SHP77 treated with DMSO at 0.1 percent for 48 hours (cell line): ENCODE measurements at regions not wholly inside any gene's neighbourhood (a gene's known extent, or its start where the extent isn't known, plus 50 kb on each side); places are given as distances from the start of the nearest gene placed in this dataset.
"Not testable (repeated sequence)": the region's sequence is repeated elsewhere in the genome, so short reads cannot be mapped to it uniquely, and the experiment has no call there.

Experiments used
- DNase-seq: peaks from one replicate; lab custom pipeline; 2025; lab: John Stamatoyannopoulos, UW

DNA sequence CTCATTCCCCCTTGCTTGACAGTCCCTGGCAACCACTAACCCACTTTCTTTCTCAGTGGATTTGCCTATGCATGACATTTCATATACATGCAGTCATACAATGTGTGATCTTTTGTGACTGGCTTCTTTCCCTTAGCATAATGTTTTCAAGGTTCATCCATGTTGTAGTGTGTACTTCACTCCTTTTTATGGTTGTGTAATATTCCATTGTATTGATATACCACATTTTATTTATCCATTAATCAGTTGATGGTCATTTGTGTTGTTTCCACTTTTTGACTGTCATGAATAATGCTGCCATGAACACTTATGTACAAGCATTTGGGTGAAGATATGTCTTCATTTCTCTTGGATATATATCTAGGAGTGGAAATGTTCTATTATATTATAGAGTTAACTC is 127.7 kb upstream of the GRIK3 start:
- no peak for DNase-seq

- DNase-seq, result no peak
These were observed 131.7 kb upstream of the GRIK3 start for GRCh38 chr1:37166005-37166404.

GRCh38 chr1:37167479-37167878 is 133.2 kb upstream of the GRIK3 start:
- DNase-seq, result no peak

- DNase-seq, result no peak
These were observed 134.9 kb upstream of the GRIK3 start for GRCh38 chr1:37169241-37169640.

DNA sequence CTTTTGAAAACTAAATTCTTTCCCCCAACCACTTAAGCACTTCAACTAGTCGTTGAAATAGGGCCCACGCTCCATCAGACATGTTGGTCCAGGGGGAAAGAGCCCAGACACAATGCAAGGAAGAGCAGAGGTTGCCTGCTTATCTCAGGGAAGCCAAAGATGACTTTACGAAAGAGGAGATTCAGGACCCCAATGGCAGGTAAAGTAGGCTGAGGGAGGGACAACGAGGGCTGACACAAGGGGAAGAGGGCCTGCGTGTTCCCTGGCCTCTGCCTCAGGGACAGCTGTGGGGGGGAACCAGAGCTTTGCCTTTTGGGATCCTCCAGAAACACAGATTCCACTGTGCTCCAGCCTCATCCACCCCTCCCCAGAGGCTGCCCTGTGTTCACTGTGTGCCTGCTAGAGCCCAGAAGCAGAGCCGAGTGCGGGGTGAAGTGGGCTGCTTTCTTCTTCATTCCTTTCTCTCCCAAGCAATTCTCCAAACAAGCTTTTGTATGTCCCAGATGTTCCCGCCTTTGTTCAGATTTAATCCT is 135.5 kb upstream of the GRIK3 start:
- DNase-seq, result no peak

- no peak for DNase-seq
These were observed 137.4 kb upstream of the GRIK3 start for GRCh38 chr1:37171691-37172090.

DNA sequence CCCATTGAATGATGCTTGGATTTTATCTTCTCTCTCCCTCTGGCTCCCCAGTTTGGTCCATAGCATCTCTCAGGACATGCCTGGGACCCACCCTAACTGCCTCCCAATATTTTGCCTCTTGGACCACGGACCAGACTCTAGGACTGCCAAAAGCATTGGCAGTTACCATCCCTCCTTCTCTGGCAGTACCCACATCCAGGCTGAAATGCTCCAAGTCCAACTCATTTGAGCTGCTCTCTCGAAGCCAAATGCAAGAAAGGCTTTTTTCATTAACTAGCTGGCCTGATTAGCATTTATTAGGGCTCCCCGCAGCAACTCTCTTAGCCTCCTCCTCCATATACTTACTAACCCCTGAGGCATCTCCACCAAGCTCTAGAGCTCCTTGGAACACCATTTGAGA is 140.0 kb upstream of the GRIK3 start:
- no peak for DNase-seq

GRCh38 chr1:37174876-37175275 is 140.6 kb upstream of the GRIK3 start:
- DNase-seq, result no peak

GRCh38 chr1:37175666-37176215 is 141.4 kb upstream of the GRIK3 start:
- no peak for DNase-seq

DNA sequence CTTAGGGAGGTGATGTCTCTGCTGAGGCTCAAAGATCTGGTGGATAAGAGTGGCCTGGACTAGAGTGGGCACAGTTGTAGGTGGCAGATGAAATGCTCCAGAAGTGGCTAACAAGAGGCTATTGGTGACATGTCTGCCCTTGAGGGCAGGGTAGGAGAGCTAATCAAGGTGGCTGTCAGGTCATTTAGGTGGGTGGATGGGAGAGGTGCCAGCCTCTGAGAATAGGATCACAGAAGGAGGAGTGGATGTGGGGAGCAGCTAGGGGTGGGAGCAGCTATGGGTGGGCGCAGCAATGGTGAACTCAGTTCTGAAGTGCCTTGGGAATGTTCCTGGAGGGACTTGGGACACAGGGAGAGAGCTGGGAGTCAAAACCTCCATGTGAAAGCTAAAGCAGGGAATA is 142.0 kb upstream of the GRIK3 start:
- no peak for DNase-seq

- DNase-seq, result peak; percentile 26
These were observed 143.0 kb upstream of the GRIK3 start for GRCh38 chr1:37177230-37177864.

DNA sequence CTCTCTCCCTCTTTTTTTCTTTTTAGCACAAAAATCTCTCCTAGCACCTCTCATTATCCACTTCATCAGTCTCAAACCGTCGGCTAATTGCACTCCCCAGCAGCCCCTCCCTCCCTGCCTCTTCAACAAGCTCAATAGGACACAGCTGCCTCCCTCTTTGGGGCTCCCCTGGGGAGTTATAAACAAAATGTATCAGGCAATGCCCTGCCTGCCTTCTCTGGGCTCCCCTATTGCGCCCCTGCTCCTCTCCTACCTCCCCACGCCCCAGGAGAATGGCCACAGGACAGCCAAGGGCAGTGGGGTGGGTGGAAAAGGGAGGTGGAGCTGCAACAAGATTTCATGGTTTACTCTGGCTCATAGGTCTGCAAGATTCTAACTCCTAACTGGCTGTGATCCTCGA is 147.1 kb upstream of the GRIK3 start:
- no peak for DNase-seq

DNA sequence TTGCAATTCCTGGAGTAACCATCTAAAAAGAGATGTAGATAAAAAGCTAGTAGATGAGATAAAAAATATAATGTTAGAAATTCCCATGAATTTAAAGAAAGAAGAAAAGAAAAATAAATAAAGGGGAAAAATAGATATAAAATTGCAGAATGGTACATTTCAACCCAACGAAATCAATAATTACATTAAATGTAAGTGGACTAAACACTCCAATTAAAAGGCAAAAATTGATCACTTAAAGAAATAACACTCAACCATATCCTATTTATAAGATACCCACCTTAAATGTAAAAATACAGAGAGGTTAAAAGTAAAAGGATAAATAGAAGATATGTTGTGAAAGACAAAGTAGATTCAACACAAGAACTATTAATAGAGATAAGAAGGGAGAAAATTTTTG is 150.5 kb upstream of the GRIK3 start:
- no peak for DNase-seq

DNA sequence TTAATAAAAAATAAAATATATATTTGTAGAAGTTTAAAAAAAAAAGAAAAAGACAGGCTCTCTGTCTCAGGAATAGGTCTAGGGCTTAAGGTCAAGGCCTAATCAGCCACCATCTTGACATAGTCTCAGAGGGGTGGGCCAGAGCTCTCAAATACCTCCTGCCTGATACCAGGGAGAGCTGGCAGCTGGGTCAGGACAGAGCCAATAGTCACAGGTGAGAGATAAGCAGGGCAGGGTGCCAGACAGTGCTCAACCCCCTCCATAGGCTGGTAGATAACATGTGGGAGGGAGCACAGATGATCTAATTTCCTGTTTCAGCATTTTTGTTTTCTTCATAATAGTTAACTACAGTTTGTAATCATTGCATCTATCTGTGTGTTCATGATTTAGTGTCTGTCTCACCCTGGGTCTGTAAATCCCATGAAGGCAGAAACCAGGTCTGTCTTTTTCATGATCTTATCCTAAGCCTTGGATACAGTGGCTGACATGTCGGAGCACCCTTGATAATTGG is 152.0 kb upstream of the GRIK3 start:
- DNase-seq, result peak; percentile 3

DNA sequence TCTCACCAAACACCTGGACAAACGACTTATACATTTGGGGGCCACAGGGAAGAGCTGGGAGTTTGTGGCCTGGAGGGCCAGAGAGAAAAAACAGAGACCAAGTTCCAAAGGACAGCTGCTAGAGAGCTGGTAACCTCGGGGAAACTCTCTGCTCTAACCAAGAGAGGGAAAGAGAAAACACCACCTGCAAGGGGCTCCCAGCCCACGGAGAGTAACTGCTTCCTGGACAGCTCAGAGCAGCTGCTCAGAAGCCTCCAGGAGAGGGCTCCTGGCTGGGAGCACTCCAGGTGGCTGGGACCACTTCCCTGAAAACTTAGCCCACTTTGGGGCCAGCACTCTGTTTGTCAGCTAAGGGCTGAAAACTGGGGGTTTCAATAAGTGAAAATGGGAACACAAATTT is 154.8 kb upstream of the GRIK3 start:
- DNase-seq, result no peak

- DNase-seq, result no peak
These were observed 163.1 kb upstream of the GRIK3 start for GRCh38 chr1:37197411-37197810.

DNA sequence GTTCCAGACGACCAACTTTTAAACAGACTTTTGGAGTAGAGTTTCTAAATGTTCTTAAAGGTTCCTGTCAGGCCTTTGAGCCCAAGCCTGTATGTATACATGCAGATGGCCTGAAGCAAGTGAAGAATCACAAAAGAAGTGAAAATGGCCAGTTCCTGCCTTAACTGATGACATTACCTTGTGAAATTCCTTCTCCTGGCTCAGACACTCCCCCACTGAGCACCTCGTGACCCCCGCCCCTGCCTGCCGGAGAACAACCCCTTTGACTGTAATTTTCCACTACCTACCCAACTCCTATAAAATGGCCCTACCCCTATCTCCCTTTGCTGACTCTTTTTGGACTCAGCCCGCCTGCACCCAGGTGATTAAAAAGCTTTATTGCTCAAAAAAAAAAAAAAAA is 180.0 kb upstream of the GRIK3 start:
- DNase-seq, result not testable (repeated sequence)

GRCh38 chr1:37233606-37234005 is 199.3 kb upstream of the GRIK3 start:
- no peak for DNase-seq

DNA sequence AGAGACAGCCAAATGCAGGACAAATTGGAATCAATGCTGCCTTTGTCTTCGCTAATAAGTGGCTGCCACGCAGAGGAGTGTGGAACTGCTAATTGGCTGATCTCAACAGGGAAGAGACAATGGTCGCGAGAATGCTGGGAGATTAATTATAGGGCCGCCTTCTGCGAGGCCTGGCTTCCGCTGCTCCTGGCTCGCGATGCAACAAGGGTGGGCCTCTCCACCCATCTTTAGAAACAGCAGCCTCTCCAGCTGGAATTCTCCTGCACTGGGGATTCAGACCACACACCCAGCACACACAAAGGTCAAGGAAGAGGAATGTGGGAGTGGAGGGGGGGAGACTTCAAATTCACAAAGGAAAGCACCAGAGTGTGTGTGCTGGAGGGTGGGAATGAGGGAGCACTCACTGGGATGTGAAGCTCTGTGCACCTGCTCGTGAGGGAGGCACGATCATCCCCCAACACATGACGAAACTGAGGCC is 200.7 kb upstream of the GRIK3 start:
- no peak for DNase-seq

GRCh38 chr1:37237948-37238347 is 203.6 kb upstream of the GRIK3 start:
- no peak for DNase-seq

DNA sequence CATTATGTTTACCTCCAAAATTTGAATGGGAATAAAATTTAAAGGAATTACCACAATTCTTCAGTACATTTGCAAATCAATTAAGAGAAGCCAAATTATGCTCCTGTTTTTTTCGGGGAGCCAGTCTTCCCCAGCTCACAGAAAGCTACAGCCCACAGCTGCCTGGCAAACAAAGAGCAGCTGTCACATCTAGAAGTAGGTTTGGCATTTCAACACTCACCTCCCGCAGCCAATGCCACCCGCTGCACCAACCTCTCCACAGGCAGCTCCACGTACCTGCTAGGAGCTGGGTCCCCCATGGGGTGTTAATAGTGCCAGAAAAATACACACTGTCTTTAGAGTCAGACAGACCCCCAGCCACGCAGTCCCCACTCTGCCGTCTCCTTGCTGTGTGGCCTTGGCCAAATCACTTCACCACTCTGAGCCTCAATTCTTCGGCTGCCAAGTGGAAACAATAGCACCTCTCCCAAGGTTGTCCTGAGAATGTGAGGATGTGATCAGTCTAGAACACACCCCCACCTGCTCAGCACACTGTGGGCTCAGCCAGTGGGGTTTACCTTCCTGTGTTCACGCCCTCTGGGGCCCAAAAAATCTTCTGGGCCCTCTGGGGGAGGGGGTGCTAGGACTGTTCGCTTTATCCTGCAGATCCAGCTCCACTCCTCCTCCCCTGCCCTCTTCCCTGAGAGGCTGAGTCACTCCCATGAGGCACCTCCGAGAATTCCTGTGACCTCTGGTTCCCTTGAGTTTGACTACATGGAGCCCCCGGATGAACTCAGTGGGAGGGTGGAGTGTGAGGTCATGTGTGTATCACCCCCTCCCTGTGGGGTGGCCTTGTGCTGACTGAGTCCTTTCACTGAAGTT is 204.3 kb upstream of the GRIK3 start:
- DNase-seq, result no peak

DNA sequence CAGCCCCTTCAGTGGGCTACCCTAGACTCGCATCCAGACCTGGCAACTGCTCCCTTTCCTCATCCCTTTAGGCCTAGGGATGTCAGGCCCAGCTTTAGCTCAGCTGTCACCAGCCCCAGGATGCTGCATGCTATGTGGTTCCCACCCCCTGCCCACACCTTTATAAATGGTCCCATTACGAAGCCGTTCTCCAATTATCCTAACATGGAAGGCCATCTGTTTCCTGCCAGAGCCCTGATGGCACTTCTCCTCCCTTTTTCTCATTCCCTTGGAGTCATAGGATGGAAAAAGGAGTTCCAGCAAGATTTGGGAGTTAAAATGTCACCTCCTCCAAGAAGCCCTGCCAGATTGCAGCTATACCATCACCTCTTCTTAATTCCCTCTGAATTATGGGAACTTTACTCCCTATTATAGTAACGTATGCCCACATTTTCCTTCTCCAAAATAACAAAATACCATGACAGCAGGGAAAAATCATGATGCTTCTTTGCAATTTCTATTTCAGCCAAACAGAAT is 205.0 kb upstream of the GRIK3 start:
- DNase-seq, result no peak

DNA sequence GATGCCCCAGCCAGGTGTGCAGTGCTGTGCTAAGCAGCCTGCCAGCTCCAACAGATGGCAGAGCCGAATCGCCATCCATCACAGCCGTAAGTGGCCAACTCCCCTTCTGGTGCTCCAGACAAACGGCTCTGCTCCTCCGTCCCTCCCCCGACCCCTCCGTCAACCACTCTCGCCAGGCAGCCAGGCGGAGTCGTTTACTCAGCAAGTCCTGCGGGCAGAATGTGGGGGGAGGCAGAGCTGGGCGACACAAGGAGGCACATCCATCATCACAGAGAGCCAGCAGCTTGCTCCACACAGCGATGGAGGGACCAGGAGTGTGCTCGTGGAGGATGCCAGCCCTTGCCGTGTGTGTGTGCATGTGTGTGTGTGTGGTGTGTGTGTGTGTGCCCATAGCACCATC is 206.6 kb upstream of the GRIK3 start:
- DNase-seq, result no peak
